ENCODE measurements at regions not wholly inside any gene's neighbourhood (a gene's known extent, or its start where the extent isn't known, plus 50 kb on each side); places are given as distances from the start of the nearest gene placed in this dataset.

DNA sequence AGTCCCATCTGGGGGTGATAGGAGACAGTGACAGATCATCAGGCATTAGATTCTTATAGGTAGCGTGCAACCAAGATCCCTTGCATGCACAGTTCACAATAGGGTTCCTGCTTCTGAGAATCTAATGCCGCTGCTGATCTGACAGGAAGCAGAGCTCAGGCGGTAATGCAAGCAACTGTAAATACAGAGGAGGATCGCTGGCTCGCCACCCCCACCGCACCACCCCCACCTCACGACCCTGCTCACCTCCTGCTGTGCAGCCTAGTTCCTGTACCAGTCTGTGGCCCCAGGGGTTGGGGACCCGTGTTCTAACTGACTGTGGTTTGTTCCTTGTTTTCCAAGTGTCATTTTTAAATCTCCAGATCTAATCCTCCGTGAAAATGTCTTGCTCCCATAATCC lies 89.0 kb upstream of the MAPK10 start:
- TF ChIP-seq, protein P1, sequence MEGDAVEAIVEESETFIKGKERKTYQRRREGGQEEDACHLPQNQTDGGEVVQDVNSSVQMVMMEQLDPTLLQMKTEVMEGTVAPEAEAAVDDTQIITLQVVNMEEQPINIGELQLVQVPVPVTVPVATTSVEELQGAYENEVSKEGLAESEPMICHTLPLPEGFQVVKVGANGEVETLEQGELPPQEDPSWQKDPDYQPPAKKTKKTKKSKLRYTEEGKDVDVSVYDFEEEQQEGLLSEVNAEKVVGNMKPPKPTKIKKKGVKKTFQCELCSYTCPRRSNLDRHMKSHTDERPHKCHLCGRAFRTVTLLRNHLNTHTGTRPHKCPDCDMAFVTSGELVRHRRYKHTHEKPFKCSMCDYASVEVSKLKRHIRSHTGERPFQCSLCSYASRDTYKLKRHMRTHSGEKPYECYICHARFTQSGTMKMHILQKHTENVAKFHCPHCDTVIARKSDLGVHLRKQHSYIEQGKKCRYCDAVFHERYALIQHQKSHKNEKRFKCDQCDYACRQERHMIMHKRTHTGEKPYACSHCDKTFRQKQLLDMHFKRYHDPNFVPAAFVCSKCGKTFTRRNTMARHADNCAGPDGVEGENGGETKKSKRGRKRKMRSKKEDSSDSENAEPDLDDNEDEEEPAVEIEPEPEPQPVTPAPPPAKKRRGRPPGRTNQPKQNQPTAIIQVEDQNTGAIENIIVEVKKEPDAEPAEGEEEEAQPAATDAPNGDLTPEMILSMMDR (IDR thresholded peaks at IDR 0.05) = no peak
- no peak for TF ChIP-seq POLR2A (IDR thresholded peaks at IDR 0.05)

All from vagina (tissue), 2 donors.